K562 (cell line): ENCODE measurements at regions not wholly inside any gene's neighbourhood (a gene's known extent, or its start where the extent isn't known, plus 50 kb on each side); places are given as distances from the start of the nearest gene placed in this dataset.
"Not testable (repeated sequence)": the region's sequence is repeated elsewhere in the genome, so short reads cannot be mapped to it uniquely, and the experiment has no call there.

Experiments used
- ATAC-seq: fragments of 200-7000 bp; cut with Tn5 transposase; 3 replicates; pipeline ENCODE4 v1.9.1; 2020; ENCODE audit warnings: moderate library complexity
- BruUV-seq: library from RNA; stranded (reverse); fragments of 400-500 nt; replicated peaks from 2 replicates; lab custom pipeline; 2021; lab: Mats Ljungman, UMichigan
- CTCF ChIA-PET: fragments of 300-600 bp; formaldehyde crosslinking; extraction: SDS; loops from one replicate; lab custom pipeline; 2021; ENCODE audit warnings: low intra/inter-chr PET ratio; lab: Yijun Ruan, JAX
- POLR2A ChIA-PET: fragments of 300-600, 350-650 bp; sonication (Branson Sonifier 250); formaldehyde crosslinking; extraction: SDS; loops from one replicate; lab custom pipeline; 2021; ENCODE audit warnings: antibody characterized with exemption, inconsistent platforms; lab: Yijun Ruan, JAX
- DNase-seq, 4 experiments: peaks; one replicate each; pipeline versions ENCODE4 v3.0.0 to v3.0.0-alpha.2; 2011 to 2018; ENCODE audit warnings: low spot score in 3 of 4, mixed read lengths in 3 of 4; ENCODE audit errors: extremely low read depth in 1 of 4
- FAIRE-seq: peaks from 2 replicates; lab custom pipeline; 2011; peaks lifted over from hg19 to GRCh38; lab: Jason Lieb, UNC
- H2AFZ ChIP-seq: 2 replicates; pipeline ENCODE4 v1.6.0; 2011; ENCODE audit warnings: low read depth, low read length, control low read depth, inconsistent platforms
- H3K27ac ChIP-seq: fragments of 200-600 bp; 3 replicates; pipeline ENCODE4 v1.8.0; 2011; ENCODE audit warnings: low read depth, mild to moderate bottlenecking, control low read depth, inconsistent platforms, low read length, moderate library complexity, mixed read lengths; ENCODE audit errors: extremely low read depth
- H3K27me3 ChIP-seq, 2 experiments: fragments of 300-600 bp in 1 of 2; 2 replicates in 1 of 2; 3 replicates in 1 of 2; pipeline versions ENCODE4 v1.6.0 to v1.8.0; 2011; ENCODE audit warnings: inconsistent platforms in 2 of 2, low read length in 2 of 2, mild to moderate bottlenecking in 1 of 2, mixed read lengths in 1 of 2, moderate library complexity in 1 of 2; ENCODE audit not compliant: control insufficient read depth in 2 of 2, insufficient read depth in 2 of 2
- H3K36me3 ChIP-seq: fragments of 300-600 bp; 3 replicates; pipeline ENCODE4 v1.8.0; 2011; ENCODE audit warnings: mild to moderate bottlenecking, low read length, inconsistent platforms; ENCODE audit not compliant: control insufficient read depth, insufficient read depth
- H3K4me1 ChIP-seq, 2 experiments: fragments of 200-600 bp in 1 of 2; replicated peaks in 1 of 2; 2 replicates in 1 of 2; 3 replicates in 1 of 2; pipeline versions ENCODE4 v1.5.1 to v1.8.0; 2011; ENCODE audit warnings: inconsistent platforms in 2 of 2, low read length in 2 of 2, mild to moderate bottlenecking in 1 of 2, mixed read lengths in 1 of 2, moderate library complexity in 1 of 2; ENCODE audit not compliant: control insufficient read depth in 2 of 2, insufficient read depth in 2 of 2
- H3K4me2 ChIP-seq: 2 replicates; pipeline ENCODE4 v1.6.1; 2011; ENCODE audit warnings: low read length, control low read depth, inconsistent platforms, mixed read lengths; ENCODE audit not compliant: insufficient read depth
- H3K4me3 ChIP-seq: fragments of 200-600 bp; sonication (generic), shearing (Covaris generic); 2 replicates; pipeline ENCODE4 v1.5.1; 2016; ENCODE audit warnings: control low read depth, inconsistent platforms
- H3K79me2 ChIP-seq: fragments of 200-600 bp; 3 replicates; pipeline ENCODE4 v1.8.0; 2011; ENCODE audit warnings: low read length, inconsistent platforms; ENCODE audit not compliant: control insufficient read depth, insufficient read depth
- H3K9ac ChIP-seq, 2 experiments: 2 replicates each; pipeline versions ENCODE4 v1.6.0 to v1.6.1; 2011; ENCODE audit warnings: low read depth in 2 of 2, low read length in 2 of 2, control low read depth in 1 of 2, inconsistent platforms in 1 of 2, mild to moderate bottlenecking in 1 of 2, mixed read lengths in 1 of 2; ENCODE audit not compliant: insufficient read depth in 1 of 2
- H3K9me1 ChIP-seq: one replicate; pipeline ENCODE4 v1.6.0; 2011; ENCODE audit warnings: inconsistent platforms, mild to moderate bottlenecking, low read length, moderate library complexity; ENCODE audit not compliant: control insufficient read depth, insufficient read depth
- H3K9me3 ChIP-seq: replicated peaks from 2 replicates; pipeline ENCODE4 v1.5.1; 2011; ENCODE audit warnings: low read depth, low read length, inconsistent platforms; ENCODE audit not compliant: control insufficient read depth, insufficient read depth
- H4K20me1 ChIP-seq: replicated peaks from 2 replicates; pipeline ENCODE4 v1.6.1; 2011; ENCODE audit warnings: low read length, inconsistent platforms, mixed read lengths; ENCODE audit not compliant: control insufficient read depth, insufficient read depth
- GTF2F1 ChIP-seq: IDR thresholded peaks from 2 replicates; pipeline ENCODE4 v1.6.1; 2011; ENCODE audit warnings: low read depth, low read length, improper control_type of control experiment
- JUN ChIP-seq, 2 experiments: sonication (generic) in 1 of 2; formaldehyde crosslinking in 1 of 2; IDR thresholded peaks; 2 replicates each; pipeline versions ENCODE4 v1.6.1 to v1.8.0; 2012 to 2022; ENCODE audit warnings: borderline replicate concordance in 2 of 2, mild to moderate bottlenecking in 2 of 2, improper control_type of control experiment in 1 of 2, low read depth in 1 of 2, low read length in 1 of 2, missing genetic modification reagents in 1 of 2
- KDM5B ChIP-seq: fragments of 200-600 bp; sonication (generic); IDR thresholded peaks from 2 replicates; pipeline ENCODE4 v1.6.1; 2012; ENCODE audit warnings: low read depth, mild to moderate bottlenecking, moderate library complexity, low read length, control low read depth, inconsistent platforms; ENCODE audit not compliant: insufficient replicate concordance
- PTBP1 ChIP-seq: fragments of 200-400 bp; formaldehyde crosslinking; IDR thresholded peaks from 2 replicates; pipeline ENCODE4 v1.6.1; 2017; ENCODE audit warnings: low read depth, low read length
- REST ChIP-seq, 2 experiments: fragments of 450-650 bp; formaldehyde crosslinking in 1 of 2; IDR thresholded peaks; 2 replicates each; pipeline versions ENCODE4 v1.4.0 to v1.6.1; 2014 to 2020; ENCODE audit warnings: mild to moderate bottlenecking in 2 of 2, borderline replicate concordance in 1 of 2, low read depth in 1 of 2
- USF2 ChIP-seq: sonication (generic); formaldehyde crosslinking; IDR thresholded peaks from 2 replicates; pipeline ENCODE4 v1.5.0; 2020; ENCODE audit warnings: missing genetic modification reagents
- ZBTB8A ChIP-seq: fragments of 450-650 bp; IDR thresholded peaks from 2 replicates; pipeline ENCODE4 v1.6.1; 2018; ENCODE audit warnings: mild to moderate bottlenecking, moderate library complexity; ENCODE audit not compliant: partially characterized antibody
- WGBS: fragments of 100-300 bp; shearing (Covaris generic); methylation state at CpG from one replicate; pipeline ENCODE4 v1.1.6; 2016; ENCODE audit warnings: low coverage, mixed read lengths; ENCODE audit not compliant: insufficient coverage; ENCODE audit errors: missing lambda C conversion rate; 5-methylcytosine and 5-hydroxymethylcytosine counted together
- in situ Hi-C: fragments of 300-500 bp; cut with MboI; formaldehyde crosslinking; loops from 4 replicates; pipeline ENCODE4 v1.15.0; 2018; ENCODE audit warnings: inconsistent platforms, mixed read lengths
- intact Hi-C: fragments of 100-400 bp; cut with micrococcal nuclease; formaldehyde crosslinking; loops from 2 replicates; pipeline ENCODE4 v1.14.2; 2022

- TF ChIP-seq REST (IDR thresholded peaks at IDR 0.05; ENCODE audit: borderline replicate concordance) (no peak), REST (CRISPR knock-in tag; IDR thresholded peaks at IDR 0.05; ENCODE audit: low read depth) (no peak), KDM5B (no peak), USF2 (no peak), JUN (IDR thresholded peaks at IDR 0.05; ENCODE audit: borderline replicate concordance, low read depth, low read length) (no peak), JUN (CRISPR knock-in tag; IDR thresholded peaks at IDR 0.05; ENCODE audit: borderline replicate concordance) (no peak), GTF2F1 (no peak), PTBP1 (no peak), ZBTB8A (no peak)
- TF ChIP-seq, all 486 proteins: peak for 0
These were observed 252.5 kb upstream of the CASK start (continued) for GRCh38 chrX:42175843-42176242.

GRCh38 chrX:42157923-42158322 is 234.6 kb upstream of the CASK start:
- DNase-seq, in situ Hi-C loops, POLR2A ChIA-PET: not testable (repeated sequence)

More at GRCh38 chrX:42157923-42158322, 234.6 kb upstream of the CASK start:
- CTCF ChIA-PET, H3K27me3 ChIP-seq, H3K4me3 ChIP-seq, H3K9ac ChIP-seq, H3K9me1 ChIP-seq, H4K20me1 ChIP-seq, H3K27ac ChIP-seq, H2AFZ ChIP-seq, H3K4me2 ChIP-seq, FAIRE-seq, H3K79me2 ChIP-seq, intact Hi-C loops, H3K9me3 ChIP-seq, ATAC-seq, H3K4me1 ChIP-seq, BruUV-seq, H3K36me3 ChIP-seq: not testable (repeated sequence)
- WGBS = 0% methylated on average over 1 of the region's 2 CpGs
